H9 (cell line): ENCODE measurements at regions not wholly inside any gene's neighbourhood (a gene's known extent, or its start where the extent isn't known, plus 50 kb on each side); places are given as distances from the start of the nearest gene placed in this dataset.

Source experiments
- DNase-seq: peaks from one replicate; pipeline ENCODE4 v3.0.0-alpha.2; 2017
- H2AFZ ChIP-seq: one replicate; pipeline ENCODE4 v1.6.1; 2013; ENCODE audit warnings: mild to moderate bottlenecking, low read length, control low read depth, moderate library complexity
- H2AK5ac ChIP-seq: 2 replicates; pipeline ENCODE4 v1.6.1; 2013; ENCODE audit warnings: low read length, control low read depth, mixed read lengths; ENCODE audit not compliant: insufficient read length
- H2BK120ac ChIP-seq: one replicate; pipeline ENCODE4 v1.6.1; 2013; ENCODE audit warnings: low read depth, mild to moderate bottlenecking, low read length, control low read depth, inconsistent platforms; ENCODE audit not compliant: poor library complexity, severe bottlenecking
- H2BK12ac ChIP-seq: 2 replicates; pipeline ENCODE4 v1.6.1; 2013; ENCODE audit warnings: low read length, control low read depth, mixed read lengths, low read depth; ENCODE audit not compliant: insufficient read length
- H2BK15ac ChIP-seq: 2 replicates; pipeline ENCODE4 v1.6.1; 2013; ENCODE audit warnings: low read depth, low read length, control low read depth
- H2BK20ac ChIP-seq: one replicate; pipeline ENCODE4 v1.6.1; 2013; ENCODE audit warnings: low read depth, mild to moderate bottlenecking, low read length, control low read depth, inconsistent platforms; ENCODE audit not compliant: poor library complexity, severe bottlenecking
- H2BK5ac ChIP-seq: 2 replicates; pipeline ENCODE4 v1.6.1; 2013; ENCODE audit warnings: low read length, control low read depth, mixed read lengths; ENCODE audit not compliant: insufficient read length
- H3K14ac ChIP-seq: 2 replicates; pipeline ENCODE4 v1.6.1; 2013; ENCODE audit warnings: low read length, control low read depth; ENCODE audit not compliant: insufficient read depth
- H3K18ac ChIP-seq: 2 replicates; pipeline ENCODE4 v1.6.1; 2013; ENCODE audit warnings: low read depth, mild to moderate bottlenecking, mixed read lengths, low read length, control low read depth; ENCODE audit not compliant: insufficient read length
- H3K23ac ChIP-seq: 2 replicates; pipeline ENCODE4 v1.6.1; 2013; ENCODE audit warnings: low read length, control low read depth, mixed read lengths, low read depth; ENCODE audit not compliant: insufficient read length
- H3K23me2 ChIP-seq: 2 replicates; pipeline ENCODE4 v1.6.1; 2013; ENCODE audit warnings: low read depth, mild to moderate bottlenecking, mixed read lengths, low read length, control low read depth; ENCODE audit not compliant: insufficient read length, poor library complexity, severe bottlenecking
- H3K27ac ChIP-seq: 2 replicates; pipeline ENCODE4 v1.5.1; 2013; ENCODE audit warnings: low read length, control low read depth, mixed read lengths, low read depth; ENCODE audit not compliant: insufficient read length
- H3K27me3 ChIP-seq: 2 replicates; pipeline ENCODE4 v1.6.1; 2013; ENCODE audit warnings: low read length, control low read depth, inconsistent platforms; ENCODE audit not compliant: insufficient read depth
- H3K4ac ChIP-seq: 2 replicates; pipeline ENCODE4 v1.6.1; 2013; ENCODE audit warnings: low read depth, mild to moderate bottlenecking, control low read depth, inconsistent platforms, low read length, moderate library complexity
- H3K4me1 ChIP-seq: 2 replicates; pipeline ENCODE4 v1.6.1; 2013; ENCODE audit warnings: low read length, control low read depth, inconsistent platforms; ENCODE audit not compliant: insufficient read depth
- H3K4me2 ChIP-seq: 2 replicates; pipeline ENCODE4 v1.6.1; 2013; ENCODE audit warnings: low read length, control low read depth, mixed read lengths; ENCODE audit not compliant: insufficient read length, insufficient read depth
- H3K56ac ChIP-seq: 2 replicates; pipeline ENCODE4 v1.6.1; 2013; ENCODE audit warnings: low read depth, mild to moderate bottlenecking, mixed read lengths, low read length, control low read depth; ENCODE audit not compliant: insufficient read length
- H3K79me1 ChIP-seq: 2 replicates; pipeline ENCODE4 v1.6.1; 2013; ENCODE audit warnings: low read depth, mild to moderate bottlenecking, moderate library complexity, low read length, control low read depth, inconsistent platforms; ENCODE audit not compliant: insufficient read depth, poor library complexity, severe bottlenecking
- H3K79me2 ChIP-seq: 2 replicates; pipeline ENCODE4 v1.6.1; 2013; ENCODE audit warnings: low read length, control low read depth, inconsistent platforms; ENCODE audit not compliant: insufficient read depth
- H3K9ac ChIP-seq: 2 replicates; pipeline ENCODE4 v1.6.1; 2013; ENCODE audit warnings: low read length, control low read depth, mixed read lengths; ENCODE audit not compliant: insufficient read length; ENCODE audit errors: extremely low read depth
- H3K9me3 ChIP-seq: one replicate; pipeline ENCODE4 v1.6.1; 2013; ENCODE audit warnings: low read depth, low read length, inconsistent platforms; ENCODE audit not compliant: control insufficient read depth
- H3T11ph ChIP-seq: one replicate; pipeline ENCODE4 v1.6.1; 2013; ENCODE audit warnings: mild to moderate bottlenecking, low read length, control low read depth, inconsistent platforms
- H4K20me1 ChIP-seq: one replicate; pipeline ENCODE4 v1.6.1; 2013; ENCODE audit not compliant: control insufficient read depth, insufficient read length, insufficient read depth
- H4K5ac ChIP-seq: 2 replicates; pipeline ENCODE4 v1.6.1; 2013; ENCODE audit warnings: low read depth, mild to moderate bottlenecking, mixed read lengths, low read length, control low read depth; ENCODE audit not compliant: insufficient read length
- H4K8ac ChIP-seq: replicated peaks from 2 replicates; pipeline ENCODE4 v1.6.1; 2013; ENCODE audit warnings: low read length, control low read depth, mixed read lengths, low read depth; ENCODE audit not compliant: insufficient read length
- H4K91ac ChIP-seq: 2 replicates; pipeline ENCODE4 v1.6.1; 2013; ENCODE audit warnings: low read depth, mild to moderate bottlenecking, moderate library complexity, mixed read lengths, low read length, control low read depth; ENCODE audit not compliant: insufficient read length
- H3K27ac Mint-ChIP-seq, 3 experiments: 2 replicates in 2 of 3; 3 replicates in 1 of 3; pipeline ENCODE4 v1.8.0; 2020 to 2021; ENCODE audit warnings: mixed read lengths in 3 of 3, mild to moderate bottlenecking in 1 of 3, moderate library complexity in 1 of 3
- H3K27me3 Mint-ChIP-seq: 2 replicates; pipeline ENCODE4 v1.8.0; 2021; ENCODE audit warnings: low read depth, mild to moderate bottlenecking, moderate library complexity, mixed read lengths
- H3K36me3 Mint-ChIP-seq, 3 experiments: 2 replicates in 2 of 3; 3 replicates in 1 of 3; pipeline ENCODE4 v1.8.0; 2020 to 2021; ENCODE audit warnings: low read depth in 3 of 3, mixed read lengths in 3 of 3; ENCODE audit not compliant: insufficient read depth in 1 of 3
- H3K4me1 Mint-ChIP-seq, 2 experiments: 2 replicates each; pipeline ENCODE4 v1.8.0; 2020; ENCODE audit warnings: mixed read lengths in 2 of 2
- H3K4me3 Mint-ChIP-seq, 2 experiments: 2 replicates in 1 of 2; 3 replicates in 1 of 2; pipeline ENCODE4 v1.8.0; 2020 to 2021; ENCODE audit warnings: mild to moderate bottlenecking in 2 of 2, mixed read lengths in 2 of 2, moderate library complexity in 1 of 2
- H3K9me3 Mint-ChIP-seq, 2 experiments: 2 replicates in 1 of 2; 3 replicates in 1 of 2; pipeline ENCODE4 v1.8.0; 2020; ENCODE audit warnings: mild to moderate bottlenecking in 2 of 2, mixed read lengths in 2 of 2, moderate library complexity in 1 of 2
- CTCF ChIP-seq: fragments of 200-600 bp; sonication (generic); conservative IDR thresholded peaks from 3 replicates; pipeline ENCODE4 v1.8.0; 2021; ENCODE audit warnings: antibody characterized with exemption, mild to moderate bottlenecking
- WGBS: extraction: QIAGEN DNeasy Blood & Tissue Kit; methylation state at CpG from one replicate; pipeline ENCODE4 v1.1.7; 2013; ENCODE audit warnings: missing lambda C conversion rate, low lambda C conversion rate, mixed read lengths; ENCODE audit not compliant: insufficient read length; ENCODE audit errors: extremely low coverage; 5-methylcytosine and 5-hydroxymethylcytosine counted together

GRCh38 chr13:97522243-97522642 is 88.3 kb downstream of the RAP2A start:
- Mint-ChIP-seq H3K27me3 (no peaks in the 10 kb centered on the region), H3K9me3 (peaks cover 2 to 4% of the 10 kb centered on the region in 2 experiments; a peak in 2 of 5 replicates), H3K4me3 (no peak overlapping the region), H3K36me3 (no peaks in the 10 kb centered on the region), H3K27ac (no peak overlapping the region), H3K4me1 (no peaks in the 10 kb centered on the region)
- no peak overlapping the region for H2BK15ac ChIP-seq
- no CpG with 5 or more reads among the region's 2 CpGs for WGBS
- no peak overlapping the region for H2BK5ac ChIP-seq
- H3K9ac ChIP-seq: no peak overlapping the region
- H4K8ac ChIP-seq: no peak overlapping the region
- no peaks in the 10 kb centered on the region for H3K9me3 ChIP-seq
- H3K18ac ChIP-seq: no peak overlapping the region
- H3K4ac ChIP-seq: no peak overlapping the region
- H3K4me1 ChIP-seq: no peaks in the 10 kb centered on the region
- no peaks in the 10 kb centered on the region for H3K79me2 ChIP-seq
- H3K23ac ChIP-seq: no peak overlapping the region
- no peaks in the 10 kb centered on the region for H4K20me1 ChIP-seq
- H4K91ac ChIP-seq: no peak overlapping the region
- H3K14ac ChIP-seq: no peak overlapping the region
- H3K4me2 ChIP-seq: no peak overlapping the region
- H3T11ph ChIP-seq: no peak overlapping the region
- H2AFZ ChIP-seq: no peak overlapping the region
- no peak overlapping the region for H3K27ac ChIP-seq
- H2AK5ac ChIP-seq: no peak overlapping the region
- H2BK12ac ChIP-seq: no peak overlapping the region
- H4K5ac ChIP-seq: no peak overlapping the region
- H3K79me1 ChIP-seq: no peaks in the 10 kb centered on the region
- no peaks in the 10 kb centered on the region for H3K23me2 ChIP-seq
- DNase-seq: no peak
- no peak for TF ChIP-seq CTCF
- H2BK20ac ChIP-seq: no peak overlapping the region
- H3K27me3 ChIP-seq: no peaks in the 10 kb centered on the region
- H3K56ac ChIP-seq: no peak overlapping the region
- H2BK120ac ChIP-seq: no peak overlapping the region
